ENCODE measurements at regions not wholly inside any gene's neighbourhood (a gene's known extent, or its start where the extent isn't known, plus 50 kb on each side); places are given as distances from the start of the nearest gene placed in this dataset.

GRCh38 chr11:115111066-115111465 is 393.1 kb downstream of the CADM1 start:
- no peak for TF ChIP-seq HMGXB4 (CRISPR knock-in tag; IDR thresholded peaks at IDR 0.05)
- no peak for TF ChIP-seq CTCF (IDR thresholded peaks at IDR 0.05)
- no peak for TF ChIP-seq USF2 (CRISPR knock-in tag; IDR thresholded peaks at IDR 0.05)

All from WTC11 (cell line).